Mammary epithelial cell (primary cell): ENCODE measurements at regions not wholly inside any gene's neighbourhood (a gene's known extent, or its start where the extent isn't known, plus 50 kb on each side); places are given as distances from the start of the nearest gene placed in this dataset.

ENCODE experiments used
- CTCF ChIP-seq, 2 donors: IDR thresholded peaks in 1 of 2; conservative IDR thresholded peaks in 1 of 2; 2 replicates each; pipeline ENCODE4 v1.5.1; 2011 to 2012; ENCODE audit warnings: inconsistent platforms in 2 of 2, low read length in 2 of 2, mild to moderate bottlenecking in 2 of 2, control low read depth in 1 of 2, low read depth in 1 of 2; ENCODE audit not compliant: insufficient read depth in 1 of 2; ENCODE audit errors: extremely low read depth in 1 of 2
- EZH2 ChIP-seq: IDR thresholded peaks from 2 replicates; pipeline ENCODE4 v1.6.1; 2012; ENCODE audit warnings: low read length, inconsistent platforms, borderline replicate concordance

- TF ChIP-seq CTCF (conservative IDR thresholded peaks at IDR 0.05 in 1 of 2, IDR thresholded peaks at IDR 0.05 in 1 of 2; ENCODE audit: extremely low read depth in 1 of 2, insufficient read depth in 1 of 2, low read depth in 1 of 2, low read length in 2 of 2) (no peak), EZH2 (no peak)
Measured at GRCh38 chr15:36332301-36332700, 247.1 kb upstream of the CDIN1 start.
